Ovary (tissue), 3 donors: ENCODE measurements at regions not wholly inside any gene's neighbourhood (a gene's known extent, or its start where the extent isn't known, plus 50 kb on each side); places are given as distances from the start of the nearest gene placed in this dataset.

Experiments
- EP300 ChIP-seq: sonication (generic); formaldehyde crosslinking; IDR thresholded peaks from one replicate; pipeline ENCODE4 v1.6.1; 2017; ENCODE audit warnings: antibody characterized with exemption
- POLR2A ChIP-seq: fragments of 450-650 bp; IDR thresholded peaks from one replicate; pipeline ENCODE4 v1.6.1; 2017; ENCODE audit warnings: antibody characterized with exemption, mild to moderate bottlenecking, moderate library complexity
- TF ChIP-seq, protein P1 (sequence below), 3 donors: fragments of 450-650 bp in 2 of 3; fragments of 200-600 bp in 1 of 3; IDR thresholded peaks; one replicate each; pipeline versions ENCODE4 v1.5.1 to v1.8.0; 2016 to 2022; ENCODE audit warnings: antibody characterized with exemption in 3 of 3, mild to moderate bottlenecking in 1 of 3
- donor health status: DM: no; HTN: no; CAD: no.

DNA sequence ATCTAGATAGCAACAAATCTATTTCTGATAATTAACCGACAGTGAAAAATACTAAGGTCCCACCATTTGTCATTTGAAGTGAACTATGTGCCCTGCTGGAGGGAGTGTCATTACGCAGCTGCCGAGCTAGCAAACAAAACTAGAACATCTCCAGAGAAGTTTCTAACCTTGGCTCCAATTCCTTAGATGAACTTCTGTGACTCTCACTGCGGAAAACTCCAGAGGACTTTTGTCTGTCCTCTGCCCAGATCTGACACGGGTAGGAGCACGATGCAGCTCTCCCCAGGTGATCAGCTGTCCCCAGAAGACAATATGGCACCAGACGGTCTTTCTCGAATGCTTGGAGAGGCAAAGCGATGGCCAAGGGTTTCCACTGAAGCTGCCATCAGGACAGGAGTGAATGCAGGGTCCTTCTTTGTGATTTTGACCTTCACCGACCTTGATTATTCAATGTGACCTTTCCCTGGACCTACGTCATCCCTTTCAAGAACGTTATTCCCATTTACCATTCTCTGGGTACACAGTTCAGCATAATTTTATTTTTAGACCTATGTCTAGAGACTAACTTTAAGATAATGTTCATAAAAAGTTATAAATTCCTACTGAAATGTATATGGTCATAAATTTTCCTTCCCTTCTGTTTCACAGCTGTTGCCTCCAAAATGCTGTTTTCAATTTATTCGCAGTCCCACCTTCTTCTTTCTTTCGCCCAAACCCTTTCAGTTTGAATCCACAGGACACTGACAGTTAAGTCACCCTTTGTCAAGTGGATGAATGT is 116.7 kb upstream of the C7orf33 start:
- TF ChIP-seq, protein P1, sequence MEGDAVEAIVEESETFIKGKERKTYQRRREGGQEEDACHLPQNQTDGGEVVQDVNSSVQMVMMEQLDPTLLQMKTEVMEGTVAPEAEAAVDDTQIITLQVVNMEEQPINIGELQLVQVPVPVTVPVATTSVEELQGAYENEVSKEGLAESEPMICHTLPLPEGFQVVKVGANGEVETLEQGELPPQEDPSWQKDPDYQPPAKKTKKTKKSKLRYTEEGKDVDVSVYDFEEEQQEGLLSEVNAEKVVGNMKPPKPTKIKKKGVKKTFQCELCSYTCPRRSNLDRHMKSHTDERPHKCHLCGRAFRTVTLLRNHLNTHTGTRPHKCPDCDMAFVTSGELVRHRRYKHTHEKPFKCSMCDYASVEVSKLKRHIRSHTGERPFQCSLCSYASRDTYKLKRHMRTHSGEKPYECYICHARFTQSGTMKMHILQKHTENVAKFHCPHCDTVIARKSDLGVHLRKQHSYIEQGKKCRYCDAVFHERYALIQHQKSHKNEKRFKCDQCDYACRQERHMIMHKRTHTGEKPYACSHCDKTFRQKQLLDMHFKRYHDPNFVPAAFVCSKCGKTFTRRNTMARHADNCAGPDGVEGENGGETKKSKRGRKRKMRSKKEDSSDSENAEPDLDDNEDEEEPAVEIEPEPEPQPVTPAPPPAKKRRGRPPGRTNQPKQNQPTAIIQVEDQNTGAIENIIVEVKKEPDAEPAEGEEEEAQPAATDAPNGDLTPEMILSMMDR (IDR thresholded peaks at IDR 0.05), result no peak
- TF ChIP-seq POLR2A (no peak), EP300 (no peak)
